ENCODE measurements at regions not wholly inside any gene's neighbourhood (a gene's known extent, or its start where the extent isn't known, plus 50 kb on each side); places are given as distances from the start of the nearest gene placed in this dataset.

GRCh38 chr5:24765219-24765618 lies 120.4 kb upstream of the CDH10 start:
- no peaks in the 10 kb centered on the region for H3K9me3 ChIP-seq (ENCODE audit: low read depth, low read length, poor library complexity, severe bottlenecking)
- CTCF ChIA-PET, result no interaction called here
- POLR2A ChIA-PET (ENCODE audit: low non-redundant PET), result no interaction called here
- TF ChIP-seq CTCF (conservative IDR thresholded peaks at IDR 0.05; ENCODE audit: low read depth, low read length) (no peak), EZH2 (IDR thresholded peaks at IDR 0.05; ENCODE audit: borderline replicate concordance, low read depth, low read length, poor library complexity, severe bottlenecking) (no peak)
- no peak overlapping the region for H3K27ac ChIP-seq (ENCODE audit: low read depth, low read length, poor library complexity, severe bottlenecking)
- no TSS peak for BruUV-seq (replicated peaks)
- no peaks in the 10 kb centered on the region for H3K4me1 ChIP-seq (ENCODE audit: insufficient read depth, low read length, poor library complexity, severe bottlenecking)
- no peak for DNase-seq (ENCODE audit: low spot score)
- H3K27me3 ChIP-seq (replicated peaks; ENCODE audit: insufficient read depth, low read depth, low read length, poor library complexity), result no peaks in the 10 kb centered on the region
- intact Hi-C loops (cut with micrococcal nuclease; ENCODE audit: unreplicated experiment), result no loop called here
- H3K36me3 ChIP-seq (ENCODE audit: insufficient read depth, low read length, poor library complexity, severe bottlenecking), result no peaks in the 10 kb centered on the region
- no peak overlapping the region for H3K4me3 ChIP-seq (ENCODE audit: low read depth, low read length, poor library complexity, severe bottlenecking)

DNA sequence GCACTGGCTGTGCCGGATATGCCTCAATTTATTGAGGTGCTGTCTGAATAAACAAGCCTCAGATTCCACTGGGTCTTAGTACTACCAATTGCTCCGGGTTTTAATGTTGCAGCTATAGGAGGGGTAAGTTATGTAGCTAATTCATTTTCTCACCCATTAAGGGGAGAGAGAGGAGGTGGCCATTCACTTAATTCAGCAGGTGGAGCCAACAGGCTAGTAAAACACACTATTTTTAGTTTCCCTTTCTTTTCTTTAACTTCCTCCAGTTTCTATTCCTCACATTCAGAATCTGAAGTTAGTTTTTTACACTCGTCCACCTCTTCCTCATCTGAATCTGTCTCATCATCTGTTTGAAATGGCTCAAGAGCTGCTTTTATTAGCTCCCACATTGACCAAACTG lies 105.6 kb upstream of the CDH10 start:
- intact Hi-C loops (cut with micrococcal nuclease; ENCODE audit: unreplicated experiment), result no loop called here
- Histone ChIP-seq H3K27ac (ENCODE audit: low read depth, low read length, poor library complexity, severe bottlenecking) (no peak overlapping the region), H3K27me3 (replicated peaks; ENCODE audit: insufficient read depth, low read depth, low read length, poor library complexity) (no peaks in the 10 kb centered on the region), H3K9me3 (ENCODE audit: low read depth, low read length, poor library complexity, severe bottlenecking) (no peaks in the 10 kb centered on the region), H3K4me1 (ENCODE audit: insufficient read depth, low read length, poor library complexity, severe bottlenecking) (no peaks in the 10 kb centered on the region), H3K4me3 (ENCODE audit: low read depth, low read length, poor library complexity, severe bottlenecking) (no peak overlapping the region), H3K36me3 (ENCODE audit: insufficient read depth, low read length, poor library complexity, severe bottlenecking) (no peaks in the 10 kb centered on the region)
- POLR2A ChIA-PET (ENCODE audit: low non-redundant PET), result no interaction called here
- TF ChIP-seq EZH2 (IDR thresholded peaks at IDR 0.05; ENCODE audit: borderline replicate concordance, low read depth, low read length, poor library complexity, severe bottlenecking) (no peak), CTCF (conservative IDR thresholded peaks at IDR 0.05; ENCODE audit: low read depth, low read length) (no peak)
- no TSS peak for BruUV-seq (replicated peaks)
- CTCF ChIA-PET, result no interaction called here
- no peak for DNase-seq (ENCODE audit: low spot score)

GRCh38 chr5:24749701-24750100 lies 104.9 kb upstream of the CDH10 start:
- TF ChIP-seq CTCF (conservative IDR thresholded peaks at IDR 0.05; ENCODE audit: low read depth, low read length) (no peak), EZH2 (IDR thresholded peaks at IDR 0.05; ENCODE audit: borderline replicate concordance, low read depth, low read length, poor library complexity, severe bottlenecking) (no peak)
- no peaks in the 10 kb centered on the region for H3K9me3 ChIP-seq (ENCODE audit: low read depth, low read length, poor library complexity, severe bottlenecking)
- no peaks in the 10 kb centered on the region for H3K36me3 ChIP-seq (ENCODE audit: insufficient read depth, low read length, poor library complexity, severe bottlenecking)
- CTCF ChIA-PET, result no interaction called here
- no peak for DNase-seq (ENCODE audit: low spot score)
- POLR2A ChIA-PET (ENCODE audit: low non-redundant PET), result no interaction called here
- no peak overlapping the region for H3K27ac ChIP-seq (ENCODE audit: low read depth, low read length, poor library complexity, severe bottlenecking)
- intact Hi-C loops (cut with micrococcal nuclease; ENCODE audit: unreplicated experiment), result no loop called here
- H3K4me3 ChIP-seq (ENCODE audit: low read depth, low read length, poor library complexity, severe bottlenecking), result no peak overlapping the region
- BruUV-seq (replicated peaks), result no TSS peak
- no peaks in the 10 kb centered on the region for H3K4me1 ChIP-seq (ENCODE audit: insufficient read depth, low read length, poor library complexity, severe bottlenecking)
- H3K27me3 ChIP-seq (replicated peaks; ENCODE audit: insufficient read depth, low read depth, low read length, poor library complexity), result no peaks in the 10 kb centered on the region

All from A673 (cell line).